NCI-H82 treated with DMSO at 0.1 percent for 48 hours (cell line): ENCODE measurements at regions not wholly inside any gene's neighbourhood (a gene's known extent, or its start where the extent isn't known, plus 50 kb on each side); places are given as distances from the start of the nearest gene placed in this dataset.

ENCODE experiments used
- DNase-seq: peaks from one replicate; lab custom pipeline; 2025; ENCODE audit not compliant: unreplicated experiment; lab: John Stamatoyannopoulos, UW

DNA sequence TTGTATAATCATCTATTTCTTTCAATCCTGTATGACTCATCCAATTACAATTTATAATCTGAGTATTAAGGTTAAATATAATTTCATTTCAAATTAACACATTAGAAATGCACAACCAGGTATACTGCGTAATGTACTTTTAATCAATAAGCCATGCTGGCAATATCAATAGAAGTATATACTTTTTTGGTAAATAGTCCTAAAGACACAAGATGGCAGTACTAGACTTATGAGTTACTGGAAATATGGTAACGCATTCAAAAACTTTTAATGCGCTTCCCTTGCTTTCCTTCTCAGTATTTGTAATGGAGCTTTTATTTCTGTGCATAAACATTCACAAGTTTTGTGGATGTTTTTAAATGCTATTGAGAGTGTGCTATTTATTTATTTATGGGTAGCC is 1162.0 kb upstream of the TMPRSS15 start:
- DNase-seq: no peak

DNA sequence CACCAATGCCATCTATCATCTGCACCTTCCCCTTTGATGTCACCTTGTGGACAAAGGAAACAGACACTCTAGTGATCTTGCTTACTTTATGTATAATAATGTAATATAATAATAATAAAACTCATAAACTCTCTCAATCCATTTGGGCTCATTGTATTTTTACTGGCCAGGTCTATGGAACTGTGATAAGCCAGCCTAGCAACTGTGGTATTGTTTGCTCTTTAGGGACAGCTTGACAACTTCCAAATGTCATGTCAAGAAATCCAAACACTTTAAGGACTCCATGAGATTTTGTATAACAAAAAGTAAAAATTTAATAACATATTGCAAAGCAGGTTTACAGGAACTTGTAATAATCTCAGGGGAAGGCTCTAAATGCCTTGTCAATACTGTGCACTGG is 1163.4 kb upstream of the TMPRSS15 start:
- DNase-seq: no peak

DNA sequence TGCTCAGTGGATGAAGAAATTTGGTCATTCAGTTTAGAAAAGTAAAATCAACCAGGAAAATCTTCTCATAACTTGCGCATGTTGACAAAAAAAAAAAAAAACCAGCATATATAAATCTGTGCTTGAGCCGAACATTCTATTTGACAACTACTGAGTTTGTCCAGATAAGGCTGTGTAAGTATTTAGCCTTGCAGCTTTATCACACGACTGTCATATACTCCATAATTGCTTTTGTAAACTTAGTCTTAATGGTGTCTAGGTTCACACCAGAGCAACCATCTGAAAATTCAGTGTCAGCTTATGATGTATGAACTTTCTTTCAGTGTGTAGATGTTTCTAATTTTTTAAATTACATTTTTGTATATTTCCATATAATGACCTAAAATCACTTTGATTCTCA is 1173.8 kb upstream of the TMPRSS15 start:
- DNase-seq: no peak

DNA sequence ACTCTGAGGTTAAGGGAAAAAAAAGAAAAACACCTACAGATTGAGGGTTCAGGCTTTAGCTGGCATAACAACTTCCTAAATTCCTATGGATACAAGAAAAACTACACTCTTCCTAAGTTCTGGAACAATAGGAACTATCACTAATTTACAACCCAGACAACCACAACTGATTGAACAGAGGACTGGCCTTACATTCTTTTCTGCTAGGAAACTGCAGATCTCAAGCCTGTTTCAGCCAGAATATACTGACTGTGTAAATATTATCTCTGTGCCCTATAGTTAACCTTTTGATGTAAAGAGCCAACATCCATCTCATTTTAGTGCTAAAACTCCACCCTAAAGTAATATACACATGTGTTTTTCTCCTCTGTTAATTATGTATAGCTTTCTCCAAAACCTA is 1186.5 kb upstream of the TMPRSS15 start:
- DNase-seq: no peak

- DNase-seq: no peak
These were observed 1199.5 kb upstream of the TMPRSS15 start for GRCh38 chr21:19603011-19603593.

- DNase-seq: peak; percentile 33
These were observed 1204.6 kb upstream of the TMPRSS15 start for GRCh38 chr21:19608101-19608621.

- DNase-seq: no peak
These were observed 1206.0 kb upstream of the TMPRSS15 start for GRCh38 chr21:19609611-19610010.

GRCh38 chr21:19621837-19622496 is 1218.4 kb upstream of the TMPRSS15 start:
- DNase-seq: no peak

DNA sequence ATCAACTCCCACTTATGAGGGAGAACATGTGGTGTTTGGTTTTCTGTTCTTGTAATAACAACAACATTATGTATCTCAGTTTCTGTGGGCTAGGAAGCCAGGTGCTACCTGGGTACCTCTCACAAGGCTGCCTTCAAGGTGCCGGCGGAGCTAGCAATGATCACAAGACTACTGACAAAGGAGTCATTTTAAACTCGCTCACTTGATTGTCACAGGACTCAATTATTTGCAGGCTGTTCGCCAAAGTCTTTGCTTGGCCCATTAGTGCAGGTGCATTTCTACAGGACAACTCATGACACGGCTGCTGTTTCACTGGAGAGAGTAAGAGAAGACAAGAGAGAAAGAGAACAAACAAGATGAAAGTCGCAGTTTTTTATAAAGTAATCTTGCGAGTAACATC is 1237.4 kb upstream of the TMPRSS15 start:
- DNase-seq: no peak

GRCh38 chr21:19648391-19648790 is 1244.8 kb upstream of the TMPRSS15 start:
- DNase-seq: no peak

GRCh38 chr21:19683492-19683891 is 1279.9 kb upstream of the TMPRSS15 start:
- no peak for DNase-seq

DNA sequence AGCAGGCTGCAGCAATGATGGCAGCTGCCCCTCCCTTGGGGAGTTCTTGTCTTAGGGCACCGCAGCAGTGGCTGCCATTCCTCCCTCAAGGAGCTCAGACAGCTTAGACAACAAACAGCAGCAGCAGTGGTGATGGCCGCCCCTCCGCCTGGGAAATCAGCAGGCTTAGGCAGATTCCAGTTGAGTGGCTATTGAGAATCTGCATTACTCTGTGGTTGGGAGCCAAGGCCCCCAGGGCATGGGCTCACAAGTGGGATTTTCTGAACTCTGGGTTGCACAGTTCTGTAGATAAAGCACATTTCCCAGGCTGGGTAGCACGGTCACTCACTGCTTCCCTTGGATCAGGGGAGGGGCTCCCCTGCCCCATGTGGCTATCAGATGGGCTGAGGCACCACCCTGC is 1280.7 kb upstream of the TMPRSS15 start:
- DNase-seq: no peak

DNA sequence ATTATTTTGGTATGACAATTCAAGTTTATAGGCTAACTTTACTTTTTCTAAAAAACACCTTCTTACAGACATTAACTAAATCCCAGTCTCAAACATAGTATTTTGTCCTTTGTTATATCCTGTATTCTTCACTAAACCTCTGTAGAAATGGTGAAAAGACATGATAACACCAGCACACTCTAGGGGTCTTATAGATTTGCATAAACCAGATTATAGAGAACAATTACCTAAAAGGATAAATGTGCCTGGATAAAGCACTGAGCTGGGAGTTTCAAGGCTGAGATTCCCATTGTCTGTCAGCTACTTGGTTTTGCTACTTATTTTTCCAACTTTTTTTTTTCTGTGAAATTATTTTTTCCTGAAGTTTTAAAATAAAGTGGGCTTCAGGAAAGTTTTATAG is 1288.6 kb upstream of the TMPRSS15 start:
- no peak for DNase-seq

DNA sequence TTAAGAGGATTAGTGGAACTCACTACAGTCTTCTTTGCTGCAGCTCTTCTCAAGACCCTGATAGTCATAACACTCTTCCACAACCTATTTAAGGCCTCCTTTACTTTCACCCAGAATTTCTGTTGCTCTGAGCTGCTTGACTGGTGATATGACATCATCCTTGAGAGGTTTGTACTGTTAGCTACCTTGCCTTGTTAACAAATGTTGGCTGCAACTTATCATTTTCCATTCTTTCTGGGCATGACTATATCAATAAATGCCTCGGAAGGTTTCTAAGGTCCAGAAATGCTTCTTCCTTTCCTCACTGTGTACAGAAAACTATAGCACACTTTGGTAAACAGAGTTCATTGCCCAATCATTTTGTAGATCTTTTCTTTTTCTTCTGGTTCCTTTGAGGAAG is 1292.2 kb upstream of the TMPRSS15 start:
- DNase-seq: no peak

DNA sequence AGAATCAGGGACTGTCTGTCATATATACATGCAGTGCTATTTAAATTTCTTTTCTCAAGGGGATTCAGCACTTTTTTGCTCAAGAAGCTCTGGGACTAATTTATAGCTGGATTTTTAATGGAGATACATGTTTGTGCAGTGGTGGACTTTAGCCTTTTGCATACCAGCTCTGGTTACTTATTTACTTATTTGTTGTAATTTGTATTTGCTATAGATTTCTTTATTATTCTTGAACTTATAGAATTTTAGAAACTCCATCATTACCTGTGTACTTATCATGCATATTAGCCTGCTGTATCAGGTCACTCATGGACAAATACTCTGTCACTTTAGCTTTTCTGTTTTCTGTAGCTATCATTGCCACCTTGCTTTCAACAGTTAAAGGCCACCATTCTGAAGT is 1296.9 kb upstream of the TMPRSS15 start:
- no peak for DNase-seq

DNA sequence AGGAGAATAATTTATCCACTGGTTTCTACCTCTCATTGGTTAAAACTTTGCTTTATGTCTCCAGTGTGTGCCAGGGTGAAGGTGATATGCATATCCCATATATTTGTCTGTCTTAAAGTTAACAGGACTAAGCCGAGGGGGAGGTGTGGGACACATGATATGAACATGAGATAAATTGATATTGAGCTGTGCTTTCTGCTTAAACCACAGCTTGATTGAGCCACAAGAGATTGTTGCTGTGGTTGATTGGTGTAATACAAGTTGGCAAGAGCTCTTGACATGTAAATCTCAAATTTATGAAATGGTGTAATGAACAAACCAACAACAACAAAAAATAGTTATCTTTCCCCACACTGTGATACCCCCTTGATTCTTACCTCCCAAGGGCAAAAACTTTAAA is 1295.5 kb upstream of the NCAM2 start:
- no peak for DNase-seq

- DNase-seq: no peak
These were observed 1293.4 kb upstream of the NCAM2 start for GRCh38 chr21:19704832-19705231.

GRCh38 chr21:19712441-19712840 is 1285.8 kb upstream of the NCAM2 start:
- no peak for DNase-seq

DNA sequence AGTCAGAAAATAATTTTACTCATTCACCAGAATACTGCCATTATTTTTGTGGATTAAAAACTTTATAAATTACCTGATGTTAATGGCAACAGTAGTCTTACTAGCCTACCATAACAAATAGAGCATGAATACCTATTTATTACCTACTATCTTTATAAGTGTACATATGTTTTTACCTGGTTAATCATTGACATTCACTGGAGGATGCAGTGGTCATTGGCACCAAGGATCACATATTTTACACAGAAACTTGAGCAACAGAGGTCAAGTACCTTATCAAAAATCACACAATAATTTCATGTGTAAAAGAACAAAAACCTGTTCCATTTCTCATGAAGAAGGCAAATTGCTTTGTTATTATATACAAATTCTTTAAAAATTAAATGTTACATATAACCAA is 1284.9 kb upstream of the NCAM2 start:
- DNase-seq: no peak

DNA sequence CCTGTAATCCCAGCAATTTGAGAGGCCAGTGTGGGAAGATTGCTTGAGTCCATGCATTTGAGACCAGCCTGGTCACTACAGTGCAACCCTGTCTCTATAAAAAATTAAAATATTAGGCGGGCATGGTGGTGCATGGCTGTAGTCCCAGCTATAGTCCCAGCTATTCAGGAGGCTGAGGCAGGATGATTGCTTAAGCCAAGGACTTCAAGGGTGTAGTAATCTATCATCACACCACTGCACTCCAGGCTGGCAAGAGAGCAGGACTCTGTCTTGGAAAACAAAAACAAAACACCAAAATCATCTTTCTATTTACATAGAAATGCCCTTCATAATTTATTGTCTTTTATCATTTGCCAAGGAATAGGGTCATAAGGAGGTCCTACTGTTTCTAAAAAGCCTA is 1274.1 kb upstream of the NCAM2 start:
- DNase-seq: no peak

- no peak for DNase-seq
These were observed 1267.0 kb upstream of the NCAM2 start for GRCh38 chr21:19731251-19731650.

GRCh38 chr21:19759836-19760235 is 1238.4 kb upstream of the NCAM2 start:
- DNase-seq: no peak

DNA sequence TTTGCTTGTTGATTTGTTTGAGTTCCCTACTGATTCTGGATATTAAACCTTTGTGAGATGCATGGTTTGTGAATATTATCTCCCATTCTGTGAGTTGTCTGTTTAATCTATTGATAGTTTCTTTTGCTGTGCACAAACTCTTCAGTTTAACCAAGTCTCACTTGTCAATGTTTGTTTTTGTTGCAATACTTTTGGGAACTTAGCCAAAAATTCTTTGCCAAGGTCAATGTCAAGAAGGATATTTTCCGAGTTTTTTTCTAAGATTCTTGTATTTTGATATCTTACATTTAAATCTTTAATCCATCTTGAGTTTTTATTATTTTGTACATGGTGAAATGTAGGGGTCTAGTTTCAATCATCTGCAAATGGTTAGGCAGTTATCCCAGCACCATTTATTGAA is 1230.7 kb upstream of the NCAM2 start:
- DNase-seq: no peak
